NCI-H2171 (cell line): ENCODE measurements at regions not wholly inside any gene's neighbourhood (a gene's known extent, or its start where the extent isn't known, plus 50 kb on each side); places are given as distances from the start of the nearest gene placed in this dataset.
A peak's percentile ranks its signal among the peaks of the same experiment; 100 is the strongest.

Source experiments
- DNase-seq: peaks from one replicate; lab custom pipeline; 2025; lab: John Stamatoyannopoulos, UW

- DNase-seq, result no peak
Measured at GRCh38 chr3:135393898-135394525, 571.5 kb upstream of the PPP2R3A start.

DNA sequence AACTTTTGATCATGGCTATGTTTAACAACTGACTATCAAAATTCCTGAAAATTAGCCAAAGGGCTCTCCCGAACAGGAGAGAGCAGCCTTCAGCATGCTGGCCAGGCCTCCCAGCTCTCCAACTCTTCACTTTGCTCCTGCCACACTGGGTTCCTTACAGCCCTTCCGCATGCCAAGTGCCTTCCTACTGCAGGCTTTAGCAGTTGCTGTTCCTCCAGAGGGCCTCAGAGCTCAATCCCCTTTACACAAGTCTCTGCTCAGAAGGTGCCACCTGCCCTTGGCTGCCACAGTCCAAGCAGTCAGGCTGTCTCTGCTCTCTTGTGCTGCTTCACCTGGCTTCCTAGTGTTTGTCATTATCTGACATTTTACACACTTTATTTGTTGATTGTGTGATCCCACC, 553.1 kb upstream of the PPP2R3A start:
- DNase-seq, result no peak

DNA sequence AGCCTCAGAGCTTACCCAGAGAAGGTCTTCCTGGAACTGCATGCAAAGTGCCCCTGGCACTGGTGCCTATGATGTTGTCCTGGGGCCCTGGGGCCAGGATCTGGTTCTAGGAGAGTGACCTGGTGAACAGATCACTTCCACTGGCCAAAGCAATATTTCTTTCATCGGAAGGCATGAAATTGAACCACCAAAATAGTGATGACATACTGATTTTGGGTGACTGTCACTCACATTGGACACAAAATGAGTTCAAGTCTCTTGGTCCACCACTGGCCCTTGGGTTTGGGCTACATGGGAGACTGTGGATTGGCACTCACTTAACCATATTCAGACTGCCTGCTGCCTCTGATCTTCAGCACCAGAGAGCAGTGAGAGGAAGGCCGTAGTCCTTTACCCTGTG, 549.3 kb upstream of the PPP2R3A start:
- no peak for DNase-seq

- DNase-seq, result no peak
Measured at GRCh38 chr3:135419155-135419554, 546.4 kb upstream of the PPP2R3A start.

DNA sequence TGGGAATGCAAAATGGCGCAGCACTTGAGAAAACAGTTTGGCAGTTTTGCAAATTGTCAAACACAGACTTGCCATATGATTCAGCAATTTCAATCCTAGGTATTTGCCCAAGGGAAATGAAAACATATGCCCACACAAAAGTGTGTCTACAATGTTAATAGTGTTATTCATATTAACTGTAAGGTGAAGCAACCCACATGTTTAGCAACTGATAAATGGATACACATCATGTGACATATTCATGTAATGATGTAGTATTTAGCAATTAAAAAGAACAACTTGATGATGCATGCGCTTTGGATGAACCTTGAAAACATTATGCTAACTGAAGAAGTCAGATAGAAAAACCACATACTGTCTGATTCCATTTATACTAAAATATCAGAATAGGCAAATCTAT, 539.0 kb upstream of the PPP2R3A start:
- peak; percentile 20 for DNase-seq

- no peak for DNase-seq
Measured at GRCh38 chr3:135432402-135432801, 533.1 kb upstream of the PPP2R3A start.

DNA sequence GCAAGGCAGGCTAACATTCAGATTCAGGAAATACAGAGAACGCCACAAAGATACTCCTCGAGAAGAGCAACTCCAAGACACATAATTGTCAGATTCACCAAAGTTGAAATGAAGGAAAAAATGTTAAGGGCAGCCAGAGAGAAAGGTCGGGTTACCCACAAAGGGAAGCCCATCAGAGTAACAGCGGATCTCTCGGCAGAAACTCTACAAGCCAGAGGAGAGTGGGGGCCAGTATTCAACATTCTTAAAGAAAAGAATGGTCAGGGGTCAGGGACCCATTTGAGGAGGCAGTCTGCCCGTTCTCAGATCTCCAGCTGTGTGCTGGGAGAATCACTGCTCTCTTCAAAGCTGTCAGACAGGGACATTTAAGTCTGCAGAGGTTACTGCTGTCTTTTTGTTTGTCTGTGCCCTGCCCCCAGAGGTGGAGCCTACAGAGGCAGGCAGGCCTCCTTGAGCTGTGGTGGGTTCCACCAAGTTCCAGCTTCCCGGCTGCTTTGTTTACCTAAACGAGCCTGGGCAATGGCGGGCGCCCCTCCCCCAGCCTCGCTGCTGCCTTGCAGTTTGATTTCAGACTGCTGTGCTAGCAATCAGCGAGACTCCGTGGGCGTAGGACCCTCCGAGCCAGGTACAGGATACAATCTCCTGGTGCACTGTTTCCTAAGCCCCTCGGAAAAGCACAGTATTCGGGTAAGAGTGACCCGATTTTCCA, 526.5 kb upstream of the PPP2R3A start:
- DNase-seq, result peak; percentile 9

GRCh38 chr3:135439632-135440031, 525.9 kb upstream of the PPP2R3A start:
- peak; percentile 7 for DNase-seq

- DNase-seq, result no peak
Measured at GRCh38 chr3:135440233-135440632, 525.3 kb upstream of the PPP2R3A start.

DNA sequence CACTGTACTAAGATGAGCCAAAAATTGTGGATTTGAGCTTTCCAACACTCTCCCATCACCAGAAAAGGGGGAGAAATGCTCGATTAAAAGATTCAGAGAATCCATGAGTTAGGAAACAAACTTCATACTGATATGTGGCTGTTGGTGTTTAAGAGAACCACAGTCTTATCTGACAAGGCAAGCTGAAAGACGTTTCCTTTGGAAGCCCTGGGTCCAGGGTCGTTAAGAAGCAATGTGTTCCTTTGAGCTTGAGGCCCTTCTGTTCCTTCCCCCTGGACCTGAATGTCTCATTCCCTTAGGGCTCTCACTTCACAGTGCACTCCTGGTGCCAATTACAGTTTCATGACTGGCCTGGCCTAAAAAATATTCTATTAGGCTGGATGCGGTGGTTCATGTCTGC, 524.8 kb upstream of the PPP2R3A start:
- DNase-seq, result no peak

DNA sequence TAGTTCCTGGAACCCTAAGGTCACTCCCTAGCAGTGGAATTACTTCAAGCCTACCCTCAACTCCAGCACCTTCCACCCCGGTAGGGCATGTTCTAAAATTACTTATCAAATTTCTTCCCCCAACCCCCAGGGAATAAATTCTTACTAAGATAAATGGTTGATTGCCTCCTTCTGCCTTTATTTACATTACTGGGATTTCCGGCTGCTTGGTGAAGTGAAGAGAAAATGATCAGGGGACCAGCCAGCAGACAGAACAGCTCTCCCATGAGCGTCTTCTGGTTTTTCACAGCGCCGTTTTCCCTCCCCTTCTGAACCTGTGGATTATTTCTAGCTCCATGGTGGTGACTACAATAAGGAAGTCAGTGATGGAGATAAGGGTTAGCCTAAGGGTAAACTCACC, 521.5 kb upstream of the PPP2R3A start:
- DNase-seq, result peak; percentile 55

- DNase-seq, result no peak
Measured at GRCh38 chr3:135447483-135447882, 518.0 kb upstream of the PPP2R3A start.

DNA sequence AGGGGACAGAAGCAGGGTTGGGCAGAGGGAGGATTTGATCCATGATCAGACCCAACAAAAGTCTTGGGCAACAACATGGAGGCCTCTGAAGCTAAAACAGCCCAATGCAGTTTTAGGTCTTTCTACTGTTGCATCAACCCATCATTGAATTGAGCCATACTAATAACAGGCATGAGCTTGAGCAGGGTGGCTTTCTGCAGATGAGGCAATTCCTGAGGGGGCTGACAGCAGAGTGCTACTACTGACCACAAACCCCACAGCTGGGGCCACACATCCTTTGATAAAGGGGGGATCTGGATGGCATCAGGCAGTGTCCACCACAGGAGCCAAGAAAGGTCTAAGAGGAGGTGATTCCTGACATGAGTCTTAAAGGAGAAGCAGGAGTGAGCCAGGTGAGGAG, 517.0 kb upstream of the PPP2R3A start:
- no peak for DNase-seq

DNA sequence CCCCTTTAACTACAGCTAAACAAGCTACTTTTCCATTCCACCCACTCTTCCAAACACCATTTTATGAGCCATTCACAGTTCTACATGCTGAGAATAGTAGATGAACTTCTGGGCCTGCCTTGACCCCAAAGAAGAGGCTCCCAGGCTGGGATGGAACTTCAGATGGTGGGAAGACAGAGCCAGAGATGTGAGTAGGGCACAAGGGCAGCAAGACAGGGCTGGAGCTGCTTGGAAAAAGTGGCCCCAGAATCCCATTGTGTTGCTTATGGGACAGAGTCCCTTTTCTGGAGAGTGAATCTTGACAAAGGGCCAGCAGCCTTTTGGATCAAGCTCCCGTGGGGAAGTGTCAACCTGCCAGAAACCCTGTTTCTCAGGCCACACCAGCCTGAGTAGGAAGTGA, 516.5 kb upstream of the PPP2R3A start:
- no peak for DNase-seq

DNA sequence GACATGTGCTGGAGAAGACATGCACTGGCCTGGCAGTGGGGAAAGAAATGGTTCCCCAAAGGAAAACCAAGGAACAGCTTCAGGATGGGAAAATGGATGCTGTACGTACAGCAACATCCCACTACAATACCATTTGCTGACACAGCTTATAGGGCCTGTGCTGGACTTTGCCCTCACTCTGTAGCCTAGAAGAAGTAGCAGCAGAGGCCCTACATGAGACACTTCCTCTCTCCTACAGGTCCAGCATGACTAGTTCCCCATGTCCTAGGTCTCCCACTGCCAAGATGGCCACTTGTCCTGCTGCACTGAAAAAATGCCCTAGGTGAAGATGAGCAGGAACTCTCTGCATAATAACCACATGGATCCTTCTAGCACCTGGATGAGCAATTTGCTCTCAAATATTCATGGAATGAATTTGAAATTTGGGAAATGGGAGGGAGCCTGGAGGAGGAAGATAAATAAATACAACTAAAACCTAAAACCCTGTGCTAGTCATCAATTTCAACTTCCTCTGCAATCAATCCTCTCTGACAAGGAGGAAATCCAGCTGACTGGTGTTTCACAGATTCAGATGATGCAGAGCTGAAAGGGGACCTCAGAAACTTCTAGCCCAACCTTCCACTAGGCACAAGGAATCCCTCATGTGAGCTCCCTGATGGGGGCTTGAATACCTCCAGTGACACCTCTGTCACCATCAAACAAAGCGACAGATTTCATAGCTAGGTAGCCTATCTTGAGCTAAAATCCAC, 514.3 kb upstream of the PPP2R3A start:
- no peak for DNase-seq

GRCh38 chr3:135452881-135453280, 512.6 kb upstream of the PPP2R3A start:
- no peak for DNase-seq

- no peak for DNase-seq
Measured at GRCh38 chr3:135453326-135453725, 512.2 kb upstream of the PPP2R3A start.

- no peak for DNase-seq
Measured at GRCh38 chr3:135454890-135455289, 510.6 kb upstream of the PPP2R3A start.

DNA sequence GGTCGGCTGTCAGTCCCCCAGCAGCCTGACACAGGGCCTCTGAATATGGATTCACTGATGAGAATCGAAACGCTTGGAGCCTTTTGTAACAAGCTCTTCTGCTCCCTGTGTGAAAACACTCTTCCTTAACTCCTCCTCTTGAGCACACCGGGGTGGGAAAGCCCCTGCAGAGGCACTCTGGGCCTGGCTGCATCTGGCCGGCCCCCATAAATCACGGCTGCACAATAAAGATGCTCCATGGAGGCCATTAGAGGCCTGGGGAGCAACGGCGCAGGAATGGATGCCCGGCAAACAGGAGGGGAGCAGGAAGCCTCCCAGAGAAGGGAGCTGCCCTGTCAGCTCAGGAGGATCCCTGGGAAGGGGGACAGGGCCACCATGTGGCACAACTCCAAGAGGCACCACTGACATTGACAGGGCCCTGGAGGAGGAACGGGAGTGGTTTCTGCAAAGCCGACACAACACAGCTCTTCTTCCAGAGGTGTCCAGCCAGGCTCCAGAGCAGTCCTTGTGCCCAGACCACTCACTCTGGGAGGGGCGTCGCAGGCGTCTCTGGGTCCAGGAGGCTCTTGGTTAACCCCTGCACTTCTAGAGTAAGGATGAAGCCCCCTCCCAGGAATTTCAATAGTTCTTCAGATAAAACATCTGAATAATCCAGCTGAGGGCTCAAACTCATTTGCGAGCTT, 509.3 kb upstream of the PPP2R3A start:
- DNase-seq, result no peak

GRCh38 chr3:135458541-135459322, 506.8 kb upstream of the PPP2R3A start:
- DNase-seq, result no peak

DNA sequence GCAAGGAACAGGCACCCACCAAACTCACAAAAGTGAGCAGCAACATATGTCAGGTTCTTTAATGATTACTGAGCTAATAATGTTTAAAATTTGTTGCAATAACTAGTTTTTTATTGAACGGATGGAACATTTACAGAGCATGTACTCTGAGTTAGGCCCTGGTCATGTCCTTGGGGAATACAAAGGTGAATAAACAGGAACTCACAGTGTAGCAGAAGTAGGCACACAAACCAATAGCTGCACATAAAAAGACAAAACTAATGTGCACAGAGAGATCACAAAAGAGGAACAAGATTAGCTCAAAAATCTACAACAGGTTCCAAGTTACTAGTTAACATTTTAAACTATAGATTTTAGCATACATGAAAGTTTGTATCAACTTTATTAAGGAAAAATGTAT, 505.3 kb upstream of the PPP2R3A start:
- DNase-seq, result no peak

GRCh38 chr3:135471911-135472310, 493.6 kb upstream of the PPP2R3A start:
- DNase-seq, result no peak
